PC-9 (cell line): ENCODE measurements at regions not wholly inside any gene's neighbourhood (a gene's known extent, or its start where the extent isn't known, plus 50 kb on each side); places are given as distances from the start of the nearest gene placed in this dataset.
A peak's percentile ranks its signal among the peaks of the same experiment; 100 is the strongest.
"Not testable (repeated sequence)": the region's sequence is repeated elsewhere in the genome, so short reads cannot be mapped to it uniquely, and the experiment has no call there.

Source experiments
- BruUV-seq: library from RNA; stranded (reverse); fragments of 400-500 nt; replicated peaks from 2 replicates; lab custom pipeline; 2021; lab: Mats Ljungman, UMichigan
- CTCF ChIA-PET: fragments of 300-600 bp; sonication (Branson Sonifier 250); formaldehyde crosslinking; loops from one replicate; lab custom pipeline; 2022; ENCODE audit warnings: antibody characterized with exemption; lab: Charles Lee
- POLR2A ChIA-PET: fragments of 300-600 bp; sonication (Branson Sonifier 250); formaldehyde crosslinking; loops from one replicate; lab custom pipeline; 2022; ENCODE audit warnings: antibody characterized with exemption; ENCODE audit not compliant: unreplicated experiment; lab: Charles Lee
- DNase-seq, 2 experiments: peaks; one replicate each; pipeline versions ENCODE4 v3.0.0 to v3.0.0-alpha.2; 2015 to 2022; ENCODE audit warnings: mixed read lengths in 1 of 2
- H2AFZ ChIP-seq: fragments of 200-600 bp; sonication (generic); 2 replicates; pipeline ENCODE4 v1.8.1; 2017; ENCODE audit warnings: antibody characterized with exemption
- H3F3A ChIP-seq: fragments of 200-600 bp; sonication (generic); 2 replicates; pipeline ENCODE4 v1.8.1; 2017; ENCODE audit warnings: antibody characterized with exemption, mild to moderate bottlenecking, low read depth; ENCODE audit not compliant: insufficient read depth
- H3K27ac ChIP-seq: fragments of 200-600 bp; sonication (generic); 2 replicates; pipeline ENCODE4 v1.6.1; 2016; ENCODE audit warnings: mixed run types
- H3K27me3 ChIP-seq: fragments of 200-600 bp; sonication (generic); 2 replicates; pipeline ENCODE4 v1.6.1; 2016; ENCODE audit warnings: low read depth, mixed run types; ENCODE audit not compliant: insufficient read depth
- H3K36me3 ChIP-seq: fragments of 200-600 bp; sonication (generic); 2 replicates; pipeline ENCODE4 v1.6.1; 2016; ENCODE audit warnings: low read depth, mixed run types
- H3K4me1 ChIP-seq: fragments of 200-600 bp; sonication (generic); replicated peaks from 2 replicates; pipeline ENCODE4 v1.6.1; 2016; ENCODE audit warnings: mixed run types; ENCODE audit not compliant: insufficient read depth
- H3K4me2 ChIP-seq: fragments of 200-600 bp; sonication (generic); 2 replicates; pipeline ENCODE4 v1.6.1; 2017; ENCODE audit warnings: mixed run types
- H3K4me3 ChIP-seq: fragments of 200-600 bp; sonication (generic); 2 replicates; pipeline ENCODE4 v1.6.1; 2016; ENCODE audit warnings: mixed run types
- H3K79me2 ChIP-seq: fragments of 200-600 bp; sonication (generic); 2 replicates; pipeline ENCODE4 v1.6.1; 2017; ENCODE audit warnings: low read depth, mixed run types
- H3K9me2 ChIP-seq: fragments of 200-600 bp; sonication (generic); 2 replicates; pipeline ENCODE4 v1.8.1; 2017; ENCODE audit warnings: mild to moderate bottlenecking; ENCODE audit not compliant: insufficient read depth
- H3K9me3 ChIP-seq: fragments of 200-600 bp; sonication (generic); 2 replicates; pipeline ENCODE4 v1.8.1; 2016; ENCODE audit warnings: low read depth; ENCODE audit not compliant: insufficient read depth
- H4K20me1 ChIP-seq: fragments of 200-600 bp; sonication (generic); 2 replicates; pipeline ENCODE4 v1.8.1; 2017; ENCODE audit not compliant: insufficient read depth
- CTCF ChIP-seq: fragments of 200-600 bp; sonication (generic); conservative IDR thresholded peaks from 2 replicates; pipeline ENCODE4 v1.6.1; 2017; ENCODE audit warnings: mixed run types, antibody characterized with exemption, mild to moderate bottlenecking, moderate library complexity
- EZH2 ChIP-seq: fragments of 200-600 bp; sonication (generic); IDR thresholded peaks from 2 replicates; pipeline ENCODE4 v1.8.0; 2017; ENCODE audit warnings: antibody characterized with exemption, low read depth
- intact Hi-C: fragments of 100-400 bp; cut with micrococcal nuclease; formaldehyde crosslinking; loops from one replicate; pipeline ENCODE4 v1.10.0; 2022; ENCODE audit not compliant: unreplicated experiment

DNA sequence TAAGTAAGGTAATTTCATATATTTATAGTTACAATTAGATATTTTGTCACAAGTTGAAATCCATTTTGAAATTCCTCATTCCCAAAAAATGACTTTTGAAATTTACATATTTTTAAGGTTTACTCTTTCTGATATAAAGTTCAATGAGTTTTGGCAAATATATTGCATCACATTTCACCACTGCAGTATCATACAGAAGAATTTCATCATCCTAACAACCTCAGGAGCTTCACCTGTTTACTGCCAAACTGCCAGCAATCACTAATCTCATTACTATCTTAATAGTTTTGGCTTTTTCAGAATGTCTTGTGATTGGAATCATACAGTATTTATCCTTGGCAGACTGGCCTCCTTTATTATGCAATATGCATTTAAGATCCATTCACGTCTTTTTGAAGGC is 1578.9 kb downstream of the REEP3 start:
- TF ChIP-seq CTCF: no peak
- no peak for TF ChIP-seq EZH2
- 0 out of 2 replicates have a peak overlapping the region, but pooled peaks have one; percentile 26 for H2AFZ ChIP-seq
- BruUV-seq: no TSS peak
- H3K9me3 ChIP-seq: no peaks in the 10 kb centered on the region
- DNase-seq: no peak
- H3K9me2 ChIP-seq: no peaks in the 10 kb centered on the region
- CTCF ChIA-PET: no interaction called here
- H4K20me1 ChIP-seq: no peaks in the 10 kb centered on the region
- H3K4me3 ChIP-seq: no peak overlapping the region
- POLR2A ChIA-PET: no interaction called here
- H3K27me3 ChIP-seq: no peaks in the 10 kb centered on the region
- no peaks in the 10 kb centered on the region for H3F3A ChIP-seq
- H3K4me1 ChIP-seq: 0 out of 2 replicates have a peak, but pooled peaks cover 4% of the 10 kb centered on the region
- intact Hi-C loops: no loop called here
- H3K79me2 ChIP-seq: no peaks in the 10 kb centered on the region
- H3K36me3 ChIP-seq: no peaks in the 10 kb centered on the region
- H3K27ac ChIP-seq: no peak overlapping the region
- H3K4me2 ChIP-seq: no peak overlapping the region

DNA sequence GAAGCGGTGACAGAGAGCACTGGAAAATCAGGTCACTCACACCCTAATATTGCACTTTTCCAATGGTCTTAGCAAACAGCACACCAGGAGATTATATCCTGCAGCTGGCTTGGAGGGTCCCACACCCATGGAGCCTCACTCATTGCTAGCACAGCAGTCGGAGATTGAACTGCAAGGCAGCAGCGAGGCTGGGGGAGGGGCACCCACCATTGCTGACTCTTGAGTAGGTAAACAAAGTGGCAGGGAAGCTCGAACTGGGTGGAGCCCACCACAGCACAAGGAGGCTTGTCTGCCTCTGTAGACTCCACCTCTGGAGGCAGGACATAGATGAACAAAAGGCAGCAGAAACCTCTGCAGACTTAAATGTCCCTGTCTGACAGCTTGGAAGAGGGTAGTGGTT is 1579.7 kb downstream of the REEP3 start:
- H3K4me1 ChIP-seq, H3K79me2 ChIP-seq, H3K4me3 ChIP-seq, H3K27ac ChIP-seq, BruUV-seq, DNase-seq, CTCF ChIA-PET, H4K20me1 ChIP-seq, H3K4me2 ChIP-seq, H3K9me3 ChIP-seq, H3F3A ChIP-seq, H3K27me3 ChIP-seq, intact Hi-C loops, H3K36me3 ChIP-seq, H3K9me2 ChIP-seq, H2AFZ ChIP-seq: not testable (repeated sequence)
- POLR2A ChIA-PET: interaction anchor here (0.6 kb wide), 1 partner anchor 790 kb away, joined by 3 read pairs; no protein-coding TSS in a partner anchor

DNA sequence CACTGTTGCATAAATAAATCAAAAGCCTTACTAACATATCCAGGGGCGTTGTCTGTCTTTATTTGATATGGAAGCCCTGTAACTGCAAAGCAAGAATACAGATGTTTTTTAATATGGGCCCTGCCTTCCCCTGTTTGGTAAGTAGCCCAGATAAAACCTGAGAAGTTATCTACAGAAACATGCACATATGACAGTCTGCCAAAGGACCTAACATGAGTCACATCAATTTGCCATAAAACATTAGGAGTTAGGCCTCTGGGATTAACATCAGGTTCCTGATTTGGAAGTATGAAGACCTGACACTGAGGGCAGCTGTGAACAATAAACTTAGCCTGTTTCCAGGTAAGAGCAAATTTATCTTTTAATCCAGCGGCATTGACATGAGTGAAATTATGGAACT is 1588.8 kb downstream of the REEP3 start:
- no peak for DNase-seq
- BruUV-seq: no TSS peak
- Histone ChIP-seq H3K79me2 (no peaks in the 10 kb centered on the region), H3K9me3 (no peaks in the 10 kb centered on the region), H3K4me1 (no peaks in the 10 kb centered on the region; the same call in 1 of the 2 replicates), H4K20me1 (no peaks in the 10 kb centered on the region), H2AFZ (no peak overlapping the region), H3F3A (no peaks in the 10 kb centered on the region), H3K27me3 (no peaks in the 10 kb centered on the region), H3K9me2 (no peaks in the 10 kb centered on the region), H3K4me2 (no peak overlapping the region), H3K27ac (no peak overlapping the region), H3K4me3 (no peak overlapping the region), H3K36me3 (no peaks in the 10 kb centered on the region; the same call in 1 of the 2 replicates)
- ChIA-PET CTCF (no interaction called here), POLR2A (no interaction called here)
- intact Hi-C loops: no loop called here
- TF ChIP-seq CTCF (no peak), EZH2 (no peak)

- DNase-seq, H3F3A ChIP-seq, H3K4me3 ChIP-seq, H3K9me2 ChIP-seq, H3K4me2 ChIP-seq, H2AFZ ChIP-seq, H3K79me2 ChIP-seq, intact Hi-C loops, H3K36me3 ChIP-seq, H3K4me1 ChIP-seq, H3K27ac ChIP-seq, H3K9me3 ChIP-seq, BruUV-seq, CTCF ChIA-PET, POLR2A ChIA-PET, H3K27me3 ChIP-seq, H4K20me1 ChIP-seq: not testable (repeated sequence)
These were observed 1589.9 kb downstream of the REEP3 start for GRCh38 chr10:65111059-65111458.
